H1 (cell line): ENCODE measurements at regions not wholly inside any gene's neighbourhood (a gene's known extent, or its start where the extent isn't known, plus 50 kb on each side); places are given as distances from the start of the nearest gene placed in this dataset.

Experiments
- CTCF ChIA-PET: fragments of 300-600 bp; sonication (Branson Sonifier 250); formaldehyde crosslinking; loops from one replicate; lab custom pipeline; 2021; ENCODE audit not compliant: partially characterized antibody; lab: Charles Lee
- POLR2A ChIA-PET: fragments of 300-600 bp; sonication (Branson Sonifier 250); formaldehyde crosslinking; loops from one replicate; lab custom pipeline; 2021; ENCODE audit warnings: inconsistent platforms; ENCODE audit not compliant: partially characterized antibody; lab: Charles Lee
- DNase-seq, 2 experiments: peaks; one replicate each; pipeline versions ENCODE4 v3.0.0 to v3.0.0-alpha.2; 2010 to 2022; ENCODE audit warnings: low spot score in 2 of 2, low read depth in 1 of 2, mixed read lengths in 1 of 2
- FAIRE-seq: peaks from 2 replicates; lab custom pipeline; 2011; peaks lifted over from hg19 to GRCh38; lab: Jason Lieb, UNC
- H2AFZ ChIP-seq: 2 replicates; pipeline ENCODE4 v1.8.1; 2012; ENCODE audit warnings: low read length, inconsistent platforms
- H2AK5ac ChIP-seq: 2 replicates; pipeline ENCODE4 v1.6.1; 2013; ENCODE audit warnings: low read depth, low read length
- H2BK120ac ChIP-seq: replicated peaks from 2 replicates; pipeline ENCODE3; 2013; ENCODE audit warnings: low read depth, low read length, inconsistent platforms
- H2BK12ac ChIP-seq: 2 replicates; pipeline ENCODE4 v1.6.1; 2013; ENCODE audit warnings: low read depth, low read length
- H2BK15ac ChIP-seq: 2 replicates; pipeline ENCODE4 v1.6.1; 2013; ENCODE audit warnings: low read length
- H2BK20ac ChIP-seq: 2 replicates; pipeline ENCODE4 v1.6.1; 2013; ENCODE audit warnings: low read length
- H2BK5ac ChIP-seq: 2 replicates; pipeline ENCODE4 v1.6.1; 2013; ENCODE audit warnings: low read depth, low read length
- H3K14ac ChIP-seq: 2 replicates; pipeline ENCODE4 v1.6.1; 2013; ENCODE audit warnings: inconsistent platforms; ENCODE audit not compliant: insufficient read length
- H3K18ac ChIP-seq: 2 replicates; pipeline ENCODE4 v1.6.1; 2013; ENCODE audit warnings: low read length; ENCODE audit errors: extremely low read depth
- H3K23ac ChIP-seq: 2 replicates; pipeline ENCODE4 v1.6.1; 2013; ENCODE audit warnings: inconsistent platforms; ENCODE audit not compliant: insufficient read length
- H3K23me2 ChIP-seq: 2 replicates; pipeline ENCODE4 v1.6.1; 2013; ENCODE audit warnings: low read depth, low read length
- H3K27ac ChIP-seq: 2 replicates; pipeline ENCODE4 v1.6.1; 2011; ENCODE audit warnings: low read depth, low read length, inconsistent platforms
- H3K27me3 ChIP-seq, 4 experiments: replicated peaks in 1 of 4; 1 replicate in 1 of 4; 2 replicates in 3 of 4; pipeline versions ENCODE4 v1.6.1 to v1.8.1; 2011 to 2013; ENCODE audit warnings: low read length in 3 of 4, mild to moderate bottlenecking in 3 of 4, inconsistent platforms in 2 of 4, mixed read lengths in 2 of 4, moderate library complexity in 1 of 4; ENCODE audit not compliant: control insufficient read depth in 3 of 4, insufficient read depth in 3 of 4; ENCODE audit errors: extremely low read depth in 1 of 4
- H3K36me3 ChIP-seq, 4 experiments: 2 replicates each; pipeline versions ENCODE4 v1.6.1 to v1.8.1; 2011 to 2013; ENCODE audit warnings: mild to moderate bottlenecking in 4 of 4, low read length in 3 of 4, moderate library complexity in 2 of 4, control low read depth in 1 of 4, inconsistent platforms in 1 of 4; ENCODE audit not compliant: insufficient read depth in 4 of 4, control insufficient read depth in 2 of 4
- H3K4ac ChIP-seq: replicated peaks from 2 replicates; pipeline ENCODE3; 2013; ENCODE audit warnings: low read length, low read depth, mixed read lengths, inconsistent platforms; ENCODE audit not compliant: insufficient read length
- H3K4me1 ChIP-seq, 4 experiments: replicated peaks in 1 of 4; 1 replicate in 1 of 4; 2 replicates in 3 of 4; pipeline versions ENCODE4 v1.6.1 to v1.8.1; 2011 to 2013; ENCODE audit warnings: low read length in 3 of 4, inconsistent platforms in 2 of 4, mixed read lengths in 1 of 4; ENCODE audit not compliant: insufficient read depth in 4 of 4, control insufficient read depth in 3 of 4
- H3K4me2 ChIP-seq, 2 experiments: 2 replicates each; pipeline versions ENCODE4 v1.6.1 to v1.8.1; 2011 to 2013; ENCODE audit warnings: low read depth in 2 of 2, low read length in 2 of 2, control low read depth in 1 of 2, inconsistent platforms in 1 of 2, mild to moderate bottlenecking in 1 of 2; ENCODE audit not compliant: insufficient read depth in 1 of 2
- H3K4me3 ChIP-seq, 4 experiments: fragments of 200-600, 300-600 bp in 1 of 4; sonication (generic), shearing (Covaris generic), sonication (Bioruptor Twin) in 1 of 4; 2 replicates each; pipeline versions ENCODE4 v1.5.1 to v1.8.1; 2011 to 2016; ENCODE audit warnings: low read length in 4 of 4, low read depth in 3 of 4, control low read depth in 2 of 4, inconsistent platforms in 2 of 4, mild to moderate bottlenecking in 2 of 4, mixed read lengths in 1 of 4, moderate library complexity in 1 of 4; ENCODE audit not compliant: insufficient read depth in 2 of 4; ENCODE audit errors: extremely low read depth in 1 of 4
- H3K56ac ChIP-seq: replicated peaks from 2 replicates; pipeline ENCODE3; 2013; ENCODE audit warnings: low read depth, mild to moderate bottlenecking, mixed read lengths, low read length, inconsistent platforms; ENCODE audit not compliant: insufficient read length
- H3K79me1 ChIP-seq: 2 replicates; pipeline ENCODE4 v1.6.1; 2013; ENCODE audit warnings: low read depth, low read length, control low read depth
- H3K79me2 ChIP-seq, 2 experiments: 2 replicates each; pipeline versions ENCODE4 v1.6.1 to v1.8.1; 2012 to 2013; ENCODE audit warnings: low read length in 2 of 2, mild to moderate bottlenecking in 2 of 2, inconsistent platforms in 1 of 2; ENCODE audit not compliant: insufficient read depth in 2 of 2, control insufficient read depth in 1 of 2
- H3K9ac ChIP-seq, 4 experiments: replicated peaks in 1 of 4; 1 replicate in 1 of 4; 2 replicates in 3 of 4; pipeline versions ENCODE4 v1.6.1 to v1.8.1; 2011 to 2013; ENCODE audit warnings: low read depth in 3 of 4, low read length in 3 of 4, control low read depth in 2 of 4, mild to moderate bottlenecking in 2 of 4, moderate library complexity in 2 of 4, inconsistent platforms in 1 of 4; ENCODE audit errors: extremely low read depth in 1 of 4
- H3K9me3 ChIP-seq, 2 experiments: 2 replicates each; pipeline versions ENCODE4 v1.6.1 to v1.8.1; 2012 to 2013; ENCODE audit warnings: mild to moderate bottlenecking in 2 of 2, moderate library complexity in 2 of 2, control low read depth in 1 of 2, inconsistent platforms in 1 of 2, low read depth in 1 of 2, low read length in 1 of 2, mixed read lengths in 1 of 2; ENCODE audit not compliant: insufficient read depth in 2 of 2
- H4K20me1 ChIP-seq, 2 experiments: replicated peaks in 1 of 2; 2 replicates each; pipeline versions ENCODE3 to v1.8.1; 2011 to 2013; ENCODE audit warnings: inconsistent platforms in 2 of 2, low read length in 2 of 2, mild to moderate bottlenecking in 1 of 2; ENCODE audit not compliant: insufficient read depth in 2 of 2, control insufficient read depth in 1 of 2
- H4K5ac ChIP-seq: 2 replicates; pipeline ENCODE4 v1.6.1; 2013; ENCODE audit warnings: low read length, low read depth, mixed read lengths, inconsistent platforms; ENCODE audit not compliant: insufficient read length
- H4K8ac ChIP-seq: 2 replicates; pipeline ENCODE4 v1.8.0; 2013; ENCODE audit warnings: mild to moderate bottlenecking, moderate library complexity, low read length, inconsistent platforms; ENCODE audit not compliant: insufficient read depth; ENCODE audit errors: extremely low read depth
- H4K91ac ChIP-seq: replicated peaks from 2 replicates; pipeline ENCODE3; 2013; ENCODE audit warnings: low read length, mixed read lengths, inconsistent platforms; ENCODE audit not compliant: insufficient read length
- ASH2L ChIP-seq: fragments of 200-600, 300-600 bp; sonication (generic); IDR thresholded peaks from one replicate; pipeline ENCODE4 v1.7.1; 2017; ENCODE audit warnings: low read length
- BACH1 ChIP-seq: IDR thresholded peaks from 2 replicates; pipeline ENCODE4 v1.6.1; 2012; ENCODE audit warnings: low read length, improper control_type of control experiment
- BRCA1 ChIP-seq: IDR thresholded peaks from 2 replicates; pipeline ENCODE4 v1.6.1; 2012; ENCODE audit warnings: low read depth, low read length, improper control_type of control experiment
- CHD1 ChIP-seq: IDR thresholded peaks from 2 replicates; pipeline ENCODE4 v1.6.1; 2012; ENCODE audit warnings: low read depth, low read length, improper control_type of control experiment
- EGR1 ChIP-seq: IDR thresholded peaks from 2 replicates; pipeline ENCODE4 v1.6.1; 2011; ENCODE audit warnings: low read depth, low read length, borderline replicate concordance
- FOSL1 ChIP-seq: IDR thresholded peaks from 2 replicates; pipeline ENCODE4 v1.6.1; 2011; ENCODE audit warnings: mild to moderate bottlenecking, low read depth, low read length, moderate library complexity; ENCODE audit not compliant: insufficient read depth
- HDAC2 ChIP-seq, 2 experiments: fragments of 300-600 bp in 1 of 2; sonication (generic) in 1 of 2; IDR thresholded peaks; 2 replicates each; pipeline ENCODE4 v1.6.1; 2011 to 2012; ENCODE audit warnings: low read depth in 2 of 2, low read length in 2 of 2, mild to moderate bottlenecking in 2 of 2, moderate library complexity in 2 of 2, borderline replicate concordance in 1 of 2, inconsistent platforms in 1 of 2
- HDAC6 ChIP-seq: IDR thresholded peaks from one replicate; pipeline ENCODE4 v1.7.1; 2012; ENCODE audit warnings: low read depth, mild to moderate bottlenecking, inconsistent platforms, low read length, moderate library complexity
- KDM1A ChIP-seq: fragments of 200-600, 300-600 bp; sonication (generic); IDR thresholded peaks from 2 replicates; pipeline ENCODE4 v1.7.1; 2016; ENCODE audit warnings: mild to moderate bottlenecking, low read length, borderline replicate concordance
- RAD21 ChIP-seq, 2 experiments: IDR thresholded peaks in 1 of 2; conservative IDR thresholded peaks in 1 of 2; 2 replicates each; pipeline ENCODE4 v1.6.1; 2011; ENCODE audit warnings: low read depth in 2 of 2, low read length in 2 of 2, improper control_type of control experiment in 1 of 2, inconsistent platforms in 1 of 2, mild to moderate bottlenecking in 1 of 2, moderate library complexity in 1 of 2
- RXRA ChIP-seq: IDR thresholded peaks from 2 replicates; pipeline ENCODE4 v1.6.1; 2011; ENCODE audit warnings: low read depth, mild to moderate bottlenecking, low read length, moderate library complexity; ENCODE audit not compliant: insufficient read depth
- SIX5 ChIP-seq: IDR thresholded peaks from 2 replicates; pipeline ENCODE4 v1.6.1; 2011; ENCODE audit warnings: mild to moderate bottlenecking, low read depth, low read length
- SRF ChIP-seq: IDR thresholded peaks from 2 replicates; pipeline ENCODE4 v1.6.1; 2011; ENCODE audit warnings: mild to moderate bottlenecking, low read depth, low read length, moderate library complexity
- TBP ChIP-seq: IDR thresholded peaks from 2 replicates; pipeline ENCODE4 v1.6.1; 2011; ENCODE audit warnings: low read depth, low read length, improper control_type of control experiment
- TCF12 ChIP-seq: IDR thresholded peaks from 2 replicates; pipeline ENCODE4 v1.6.1; 2011; ENCODE audit warnings: low read depth, mild to moderate bottlenecking, low read length
- WGBS, 2 experiments: shearing (Covaris generic) in 1 of 2; methylation state at CpG; one replicate each; pipeline versions ENCODE4 v1.1.6 to v1.1.7; 2013 to 2015; ENCODE audit warnings: low lambda C conversion rate in 2 of 2, mixed read lengths in 2 of 2, inconsistent platforms in 1 of 2, low coverage in 1 of 2, missing lambda C conversion rate in 1 of 2; ENCODE audit not compliant: insufficient replicate concordance in 2 of 2, insufficient coverage in 1 of 2, insufficient read length in 1 of 2; ENCODE audit errors: extremely low coverage in 1 of 2, missing lambda C conversion rate in 1 of 2; 5-methylcytosine and 5-hydroxymethylcytosine counted together

DNA sequence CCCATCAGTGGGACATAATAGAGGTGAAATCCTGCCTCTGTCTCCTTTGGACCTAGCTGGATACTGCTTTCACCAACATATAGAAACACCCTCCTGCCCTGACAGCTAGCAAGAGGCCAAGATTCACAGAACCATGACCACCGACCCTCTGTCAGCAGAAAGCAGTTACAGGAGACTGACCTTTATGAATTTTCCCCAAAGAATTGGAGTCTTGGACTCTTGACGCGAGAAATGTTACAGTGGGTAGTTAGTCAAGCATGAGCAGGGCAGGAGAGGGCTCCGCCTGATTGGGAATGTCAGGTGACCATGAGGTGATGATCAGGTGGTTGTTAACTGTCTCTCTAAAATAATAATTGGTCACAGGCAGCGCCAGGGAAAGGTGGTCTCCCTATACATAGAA, 1002.3 kb downstream of the TDRD15 start:
- H3K36me3 ChIP-seq: no peaks in the 10 kb centered on the region
- no peaks in the 10 kb centered on the region for H3K79me2 ChIP-seq
- no peak overlapping the region for H2BK15ac ChIP-seq
- H3K14ac ChIP-seq: no peak overlapping the region
- H2AK5ac ChIP-seq: no peak overlapping the region
- no peak for FAIRE-seq
- H3K23ac ChIP-seq: no peak overlapping the region
- 96% methylated on average over 5 of the region's 5 CpGs; no CpG with 5 or more reads in 1 of the 2 experiments for WGBS, 2 experiments
- no peak overlapping the region for H3K27ac ChIP-seq
- no peaks in the 10 kb centered on the region for H3K9me3 ChIP-seq
- no peak overlapping the region for H3K18ac ChIP-seq
- H3K4me2 ChIP-seq: no peak overlapping the region
- H3K9ac ChIP-seq: no peak overlapping the region
- H2BK12ac ChIP-seq: no peak overlapping the region
- H3K79me1 ChIP-seq: no peaks in the 10 kb centered on the region
- H2BK20ac ChIP-seq: no peak overlapping the region
- no peaks in the 10 kb centered on the region for H3K4me1 ChIP-seq
- DNase-seq: no peak
- H4K91ac ChIP-seq: no peak overlapping the region
- no peak overlapping the region for H2BK120ac ChIP-seq
- no peaks in the 10 kb centered on the region for H3K27me3 ChIP-seq
- no peak overlapping the region for H4K8ac ChIP-seq
- no peak overlapping the region for H3K4me3 ChIP-seq
- no peak overlapping the region for H3K4ac ChIP-seq
- H4K5ac ChIP-seq: no peak overlapping the region
- no peaks in the 10 kb centered on the region for H4K20me1 ChIP-seq
- H2AFZ ChIP-seq: no peak overlapping the region
- POLR2A ChIA-PET: no interaction called here
- no peaks in the 10 kb centered on the region; the same call in 1 of the 2 replicates for H3K23me2 ChIP-seq
- no peak overlapping the region for H2BK5ac ChIP-seq
- no peak overlapping the region for H3K56ac ChIP-seq
- CTCF ChIA-PET: interaction anchor here (1.3 kb wide), 1 partner anchor 15 kb away, joined by 3 read pairs; no protein-coding TSS in a partner anchor
- TF ChIP-seq CHD1 (no peak), HDAC6 (no peak), RXRA (no peak), TCF12 (no peak), SRF (no peak), HDAC2 (IDR thresholded peaks at IDR 0.05; ENCODE audit: borderline replicate concordance in 1 of 2, low read depth in 2 of 2, low read length in 2 of 2) (no peak), KDM1A (no peak), TBP (no peak), BACH1 (no peak), ASH2L (no peak), FOSL1 (no peak), SIX5 (no peak), BRCA1 (no peak), RAD21 (IDR thresholded peaks at IDR 0.05 in 1 of 2, conservative IDR thresholded peaks at IDR 0.05 in 1 of 2; ENCODE audit: low read depth in 2 of 2, low read length in 2 of 2) (no peak), EGR1 (no peak)
